Left ventricle myocardium inferior (tissue), 1 donor: ENCODE measurements at regions not wholly inside any gene's neighbourhood (a gene's known extent, or its start where the extent isn't known, plus 50 kb on each side); places are given as distances from the start of the nearest gene placed in this dataset.
"Not testable (repeated sequence)": the region's sequence is repeated elsewhere in the genome, so short reads cannot be mapped to it uniquely, and the experiment has no call there.

Experiments used
- DNase-seq: peaks from one replicate; pipeline ENCODE4 v3.0.0-alpha.2; 2020
- H3K27ac ChIP-seq: fragments of 200-600 bp; replicated peaks from 2 replicates; pipeline ENCODE4 v1.8.0; 2021
- H3K27me3 ChIP-seq: fragments of 200-600 bp; 2 replicates; pipeline ENCODE4 v1.8.0; 2021; ENCODE audit warnings: low read depth
- H3K36me3 ChIP-seq: fragments of 200-600 bp; 2 replicates; pipeline ENCODE4 v1.8.0; 2021
- H3K4me1 ChIP-seq: fragments of 200-600 bp; 2 replicates; pipeline ENCODE4 v1.8.0; 2021
- H3K4me3 ChIP-seq: fragments of 200-600 bp; 2 replicates; pipeline ENCODE4 v1.8.0; 2021; ENCODE audit warnings: mild to moderate bottlenecking, moderate library complexity
- H3K9me3 ChIP-seq: fragments of 200-600 bp; replicated peaks from 2 replicates; pipeline ENCODE4 v1.8.0; 2021
- CTCF ChIP-seq: fragments of 200-600 bp; IDR thresholded peaks from 2 replicates; pipeline ENCODE4 v1.8.0; 2021; ENCODE audit warnings: antibody characterized with exemption, mild to moderate bottlenecking, borderline replicate concordance
- intact Hi-C: fragments of 100-400 bp; cut with micrococcal nuclease; formaldehyde crosslinking; loops from one replicate; pipeline ENCODE4 v1.11.0; 2022
- donor health status: DM: no; HTN: yes; CAD: no; lungs with severe emphysema.

- Histone ChIP-seq H3K4me1 (no peaks in the 10 kb centered on the region), H3K9me3 (no peaks in the 10 kb centered on the region), H3K27me3 (peaks cover 9% of the 10 kb centered on the region), H3K27ac (no peak overlapping the region), H3K4me3 (no peak overlapping the region), H3K36me3 (no peaks in the 10 kb centered on the region)
- no peak for TF ChIP-seq CTCF
- intact Hi-C loops: no loop called here
- DNase-seq: no peak
These were observed 165.0 kb upstream of the STMND1 start for GRCh38 chr6:16936893-16937292.

GRCh38 chr6:16933961-16934360 lies 167.9 kb upstream of the STMND1 start:
- Histone ChIP-seq H3K36me3 (no peaks in the 10 kb centered on the region), H3K27me3 (no peaks in the 10 kb centered on the region), H3K9me3 (no peaks in the 10 kb centered on the region), H3K27ac (no peak overlapping the region), H3K4me1 (no peaks in the 10 kb centered on the region), H3K4me3 (no peak overlapping the region)
- DNase-seq: no peak
- TF ChIP-seq CTCF: no peak
- intact Hi-C loops: no loop called here

- H3K36me3 ChIP-seq: no peaks in the 10 kb centered on the region
- TF ChIP-seq CTCF: no peak
- H3K9me3 ChIP-seq: no peaks in the 10 kb centered on the region
- DNase-seq: no peak
- no peak overlapping the region for H3K27ac ChIP-seq
- intact Hi-C loops: no loop called here
- no peaks in the 10 kb centered on the region for H3K27me3 ChIP-seq
- no peaks in the 10 kb centered on the region for H3K4me1 ChIP-seq
- no peak overlapping the region for H3K4me3 ChIP-seq
These were observed 168.3 kb upstream of the STMND1 start for GRCh38 chr6:16933532-16933931.

GRCh38 chr6:16932920-16933319 lies 168.9 kb upstream of the STMND1 start:
- TF ChIP-seq CTCF: no peak
- Histone ChIP-seq H3K9me3 (no peaks in the 10 kb centered on the region), H3K27me3 (no peaks in the 10 kb centered on the region), H3K4me1 (no peaks in the 10 kb centered on the region), H3K36me3 (no peaks in the 10 kb centered on the region), H3K4me3 (no peak overlapping the region), H3K27ac (no peak overlapping the region)
- intact Hi-C loops: no loop called here
- DNase-seq: no peak

GRCh38 chr6:16931079-16931478 lies 169.8 kb upstream of the ATXN1 start:
- intact Hi-C loops, DNase-seq, H3K36me3 ChIP-seq, H3K9me3 ChIP-seq, H3K4me3 ChIP-seq, H3K27me3 ChIP-seq, H3K27ac ChIP-seq, H3K4me1 ChIP-seq: not testable (repeated sequence)

GRCh38 chr6:16930432-16930831 lies 169.2 kb upstream of the ATXN1 start:
- no peaks in the 10 kb centered on the region for H3K27me3 ChIP-seq
- DNase-seq: no peak
- TF ChIP-seq CTCF: no peak
- no peaks in the 10 kb centered on the region for H3K9me3 ChIP-seq
- no peak overlapping the region for H3K4me3 ChIP-seq
- H3K36me3 ChIP-seq: no peaks in the 10 kb centered on the region
- intact Hi-C loops: no loop called here
- no peak overlapping the region for H3K27ac ChIP-seq
- no peaks in the 10 kb centered on the region for H3K4me1 ChIP-seq
